Suppressor macrophage (primary cell): ENCODE measurements at regions not wholly inside any gene's neighbourhood (a gene's known extent, or its start where the extent isn't known, plus 50 kb on each side); places are given as distances from the start of the nearest gene placed in this dataset.
A peak's percentile ranks its signal among the peaks of the same experiment; 100 is the strongest.

Experiments
- DNase-seq, 4 experiments: peaks; one replicate each; pipeline ENCODE4 v3.0.0-alpha.2; 2020 to 2022

- DNase-seq, result no peak
Measured at GRCh38 chr15:98025237-98025636, 64.7 kb downstream of the ARRDC4 start.

GRCh38 chr15:98034731-98035130 is 74.2 kb downstream of the ARRDC4 start:
- no peak for DNase-seq

- no peak for DNase-seq
Measured at GRCh38 chr15:98035134-98035533, 74.6 kb downstream of the ARRDC4 start.

GRCh38 chr15:98035577-98036010 is 75.1 kb downstream of the ARRDC4 start:
- no peak for DNase-seq

- no peak for DNase-seq
Measured at GRCh38 chr15:98039596-98039995, 79.1 kb downstream of the ARRDC4 start.

GRCh38 chr15:98040146-98040545 is 79.6 kb downstream of the ARRDC4 start:
- no peak for DNase-seq

- DNase-seq, result no peak
Measured at GRCh38 chr15:98043160-98044014, 82.9 kb downstream of the ARRDC4 start.

- DNase-seq, result no peak
Measured at GRCh38 chr15:98051734-98052133, 91.2 kb downstream of the ARRDC4 start.

- DNase-seq, result no peak
Measured at GRCh38 chr15:98057453-98057852, 97.0 kb downstream of the ARRDC4 start.

GRCh38 chr15:98062869-98063268 is 102.4 kb downstream of the ARRDC4 start:
- no peak for DNase-seq

GRCh38 chr15:98063315-98063714 is 102.8 kb downstream of the ARRDC4 start:
- peak in 1 of 4 experiments; percentile 24 for DNase-seq

- no peak for DNase-seq
Measured at GRCh38 chr15:98063871-98064270, 103.4 kb downstream of the ARRDC4 start.

GRCh38 chr15:98067339-98067738 is 106.8 kb downstream of the ARRDC4 start:
- DNase-seq, result peak in 2 of 4 experiments; percentile 19 to 30

GRCh38 chr15:98069256-98069655 is 108.8 kb downstream of the ARRDC4 start:
- DNase-seq, result no peak

- DNase-seq, result no peak
Measured at GRCh38 chr15:98070137-98070536, 109.6 kb downstream of the ARRDC4 start.

GRCh38 chr15:98071786-98072185 is 111.3 kb downstream of the ARRDC4 start:
- no peak for DNase-seq

GRCh38 chr15:98075441-98075840 is 114.9 kb downstream of the ARRDC4 start:
- DNase-seq, result no peak

GRCh38 chr15:98076021-98076816 is 115.7 kb downstream of the ARRDC4 start:
- DNase-seq, result peak; percentile 41 to 69 (median 64)

GRCh38 chr15:98077186-98077585 is 116.7 kb downstream of the ARRDC4 start:
- peak; percentile 14 to 60 (median 49) for DNase-seq

- DNase-seq, result no peak
Measured at GRCh38 chr15:98080791-98081190, 120.3 kb downstream of the ARRDC4 start.

- no peak for DNase-seq
Measured at GRCh38 chr15:98083203-98083910, 122.9 kb downstream of the ARRDC4 start.

- peak; percentile 68 to 85 (median 76) for DNase-seq
Measured at GRCh38 chr15:98085003-98085639, 124.6 kb downstream of the ARRDC4 start.
